PC-3 (cell line): ENCODE measurements at regions not wholly inside any gene's neighbourhood (a gene's known extent, or its start where the extent isn't known, plus 50 kb on each side); places are given as distances from the start of the nearest gene placed in this dataset.

Experiments used
- ATAC-seq: fragments of 200-7000 bp; cut with Tn5 transposase; 2 replicates; pipeline ENCODE4 v1.9.1; 2020; ENCODE audit warnings: mild to moderate bottlenecking, moderate library complexity
- BruUV-seq: library from RNA; stranded (reverse); fragments of 400-500 nt; replicated peaks from 2 replicates; lab custom pipeline; 2021; lab: Mats Ljungman, UMichigan
- CTCF ChIA-PET: fragments of 300-600 bp; sonication (Branson Sonifier 250); formaldehyde crosslinking; loops from one replicate; lab custom pipeline; 2022; ENCODE audit warnings: antibody characterized with exemption; lab: Charles Lee
- POLR2A ChIA-PET: fragments of 300-600 bp; sonication (Branson Sonifier 250); formaldehyde crosslinking; loops from one replicate; lab custom pipeline; 2022; ENCODE audit warnings: antibody characterized with exemption; ENCODE audit not compliant: unreplicated experiment; lab: Charles Lee
- DNase-seq: peaks from one replicate; pipeline ENCODE4 v3.0.0-alpha.2; 2015
- H2AFZ ChIP-seq: fragments of 300-600 bp; sonication (generic); 2 replicates; pipeline ENCODE4 v1.6.0; 2016; ENCODE audit warnings: antibody characterized with exemption, low read length
- H3F3A ChIP-seq: fragments of 300-600 bp; sonication (generic); one replicate; pipeline ENCODE4 v1.6.0; 2017; ENCODE audit warnings: antibody characterized with exemption, low read length, control low read depth, mild to moderate bottlenecking; ENCODE audit not compliant: unreplicated experiment
- H3K27ac ChIP-seq: fragments of 300-600 bp; sonication (generic); 2 replicates; pipeline ENCODE4 v1.5.1; 2016; ENCODE audit warnings: mild to moderate bottlenecking, low read length
- H3K27me3 ChIP-seq: fragments of 300-600 bp; sonication (generic); 2 replicates; pipeline ENCODE4 v1.6.1; 2016; ENCODE audit warnings: low read length, mixed read lengths
- H3K36me3 ChIP-seq: fragments of 300-600 bp; sonication (generic); 2 replicates; pipeline ENCODE4 v1.6.1; 2016; ENCODE audit warnings: low read depth, mixed run types, low read length, mixed read lengths
- H3K4me1 ChIP-seq: fragments of 300-600 bp; sonication (generic); 2 replicates; pipeline ENCODE4 v1.5.1; 2016; ENCODE audit warnings: low read length; ENCODE audit not compliant: insufficient read depth
- H3K4me2 ChIP-seq: fragments of 300-600 bp; sonication (generic); 2 replicates; pipeline ENCODE4 v1.6.0; 2016; ENCODE audit warnings: low read length
- H3K4me3 ChIP-seq: fragments of 300-600 bp; sonication (generic); 2 replicates; pipeline ENCODE4 v1.5.1; 2016; ENCODE audit warnings: mild to moderate bottlenecking, low read length, mixed read lengths
- H3K79me2 ChIP-seq: fragments of 300-600 bp; sonication (generic); 2 replicates; pipeline ENCODE4 v1.6.1; 2017; ENCODE audit warnings: low read length, mixed read lengths
- H3K9ac ChIP-seq: fragments of 300-600 bp; sonication (generic); 2 replicates; pipeline ENCODE4 v1.6.0; 2016; ENCODE audit warnings: mild to moderate bottlenecking, low read length
- H3K9me2 ChIP-seq: fragments of 300-600 bp; sonication (generic); replicated peaks from 2 replicates; pipeline ENCODE4 v1.6.1; 2016; ENCODE audit warnings: mixed run types, low read length, mixed read lengths
- H3K9me3 ChIP-seq: fragments of 300-600 bp; sonication (generic); 2 replicates; pipeline ENCODE4 v1.6.1; 2016; ENCODE audit warnings: low read length, mixed read lengths
- H4K20me1 ChIP-seq: fragments of 300-600 bp; sonication (generic); 2 replicates; pipeline ENCODE4 v1.6.1; 2016; ENCODE audit warnings: low read length, mixed read lengths
- CTCF ChIP-seq: fragments of 300-600 bp; sonication (generic); conservative IDR thresholded peaks from 2 replicates; pipeline ENCODE4 v1.5.1; 2017; ENCODE audit warnings: antibody characterized with exemption, low read depth, mild to moderate bottlenecking, low read length
- EZH2 ChIP-seq: fragments of 300-600 bp; sonication (generic); IDR thresholded peaks from one replicate; pipeline ENCODE4 v1.6.1; 2017; ENCODE audit warnings: antibody characterized with exemption, mild to moderate bottlenecking, low read length; ENCODE audit not compliant: unreplicated experiment
- EZH2phosphoT487 ChIP-seq: fragments of 300-600 bp; sonication (generic); IDR thresholded peaks from 2 replicates; pipeline ENCODE4 v1.6.1; 2018; ENCODE audit warnings: mild to moderate bottlenecking, antibody characterized with exemption, low read length, borderline replicate concordance
- intact Hi-C: fragments of 100-400 bp; cut with micrococcal nuclease; formaldehyde crosslinking; loops from 2 replicates; pipeline ENCODE4 v1.9.0; 2023

GRCh38 chr3:74850381-74850780, 235.9 kb upstream of the CNTN3 start:
- no peaks in the 10 kb centered on the region for H3K9me2 ChIP-seq
- no peak overlapping the region for H3K27ac ChIP-seq
- DNase-seq (no peak), ATAC-seq (no peak)
- no peaks in the 10 kb centered on the region for H3K27me3 ChIP-seq
- intact Hi-C loops = no loop called here
- no peaks in the 10 kb centered on the region for H3F3A ChIP-seq
- TF ChIP-seq EZH2phosphoT487 = no peak
- no peak for TF ChIP-seq CTCF
- TF ChIP-seq EZH2 = no peak
- no peaks in the 10 kb centered on the region for H3K4me1 ChIP-seq
- no peaks in the 10 kb centered on the region for H4K20me1 ChIP-seq
- H3K4me3 ChIP-seq = no peak overlapping the region
- ChIA-PET CTCF (no interaction called here), POLR2A (no interaction called here)
- no peak overlapping the region for H2AFZ ChIP-seq
- no TSS peak for BruUV-seq
- H3K9ac ChIP-seq = no peak overlapping the region
- peaks cover 17% of the 10 kb centered on the region; the same call in 1 of the 2 replicates for H3K9me3 ChIP-seq
- H3K4me2 ChIP-seq = no peak overlapping the region
- H3K79me2 ChIP-seq = no peaks in the 10 kb centered on the region
- no peaks in the 10 kb centered on the region for H3K36me3 ChIP-seq

GRCh38 chr3:74847093-74847492, 232.6 kb upstream of the CNTN3 start:
- ChIA-PET CTCF (no interaction called here), POLR2A (no interaction called here)
- ATAC-seq = no peak
- Histone ChIP-seq H3K27me3 (no peaks in the 10 kb centered on the region), H3K9me2 (no peaks in the 10 kb centered on the region), H2AFZ (no peak overlapping the region), H3K4me3 (no peak overlapping the region), H3K36me3 (no peaks in the 10 kb centered on the region), H3K4me2 (no peak overlapping the region), H3K4me1 (no peaks in the 10 kb centered on the region), H3K9me3 (peaks cover 20% of the 10 kb centered on the region; the same call in 1 of the 2 replicates), H3K27ac (no peak overlapping the region), H3K79me2 (no peaks in the 10 kb centered on the region), H4K20me1 (no peaks in the 10 kb centered on the region), H3F3A (no peaks in the 10 kb centered on the region), H3K9ac (no peak overlapping the region)
- no TSS peak for BruUV-seq
- TF ChIP-seq CTCF (no peak), EZH2phosphoT487 (no peak), EZH2 (no peak)
- intact Hi-C loops = no loop called here
- no peak for DNase-seq

DNA sequence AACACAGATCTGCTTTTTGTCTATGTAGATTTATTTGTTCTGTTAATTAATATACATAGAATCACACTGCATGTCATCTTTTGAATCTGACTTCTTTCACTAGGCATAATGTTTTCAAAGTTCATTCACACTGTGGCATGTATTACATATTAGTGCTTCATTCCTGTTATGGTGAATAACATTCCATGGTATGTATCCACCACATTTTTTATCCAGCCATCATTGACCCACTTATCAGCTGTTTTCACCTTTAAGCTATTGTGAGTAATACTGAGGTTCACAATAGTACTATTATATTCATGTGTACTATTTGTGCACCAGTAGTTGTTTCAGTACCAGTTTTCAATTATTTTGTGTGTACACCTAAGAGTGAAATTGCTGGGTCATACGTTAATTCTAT, 230.6 kb upstream of the CNTN3 start:
- H3K9ac ChIP-seq = no peak overlapping the region
- H3F3A ChIP-seq = no peaks in the 10 kb centered on the region
- no peaks in the 10 kb centered on the region for H3K4me1 ChIP-seq
- no peak for DNase-seq
- H3K9me2 ChIP-seq = no peaks in the 10 kb centered on the region
- H2AFZ ChIP-seq = no peak overlapping the region
- no peaks in the 10 kb centered on the region for H4K20me1 ChIP-seq
- ChIA-PET CTCF (no interaction called here), POLR2A (no interaction called here)
- H3K9me3 ChIP-seq = peaks cover 23% of the 10 kb centered on the region; the same call in 1 of the 2 replicates
- no peaks in the 10 kb centered on the region for H3K79me2 ChIP-seq
- H3K36me3 ChIP-seq = no peaks in the 10 kb centered on the region
- H3K27me3 ChIP-seq = no peaks in the 10 kb centered on the region
- H3K27ac ChIP-seq = no peak overlapping the region
- intact Hi-C loops = no loop called here
- no peak for ATAC-seq
- BruUV-seq = no TSS peak
- H3K4me2 ChIP-seq = no peak overlapping the region
- no peak overlapping the region for H3K4me3 ChIP-seq
- no peak for TF ChIP-seq CTCF
- TF ChIP-seq EZH2 = no peak
- TF ChIP-seq EZH2phosphoT487 = no peak
